ENCODE measurements at regions not wholly inside any gene's neighbourhood (a gene's known extent, or its start where the extent isn't known, plus 50 kb on each side); places are given as distances from the start of the nearest gene placed in this dataset.
"Not testable (repeated sequence)": the region's sequence is repeated elsewhere in the genome, so short reads cannot be mapped to it uniquely, and the experiment has no call there.

DNA sequence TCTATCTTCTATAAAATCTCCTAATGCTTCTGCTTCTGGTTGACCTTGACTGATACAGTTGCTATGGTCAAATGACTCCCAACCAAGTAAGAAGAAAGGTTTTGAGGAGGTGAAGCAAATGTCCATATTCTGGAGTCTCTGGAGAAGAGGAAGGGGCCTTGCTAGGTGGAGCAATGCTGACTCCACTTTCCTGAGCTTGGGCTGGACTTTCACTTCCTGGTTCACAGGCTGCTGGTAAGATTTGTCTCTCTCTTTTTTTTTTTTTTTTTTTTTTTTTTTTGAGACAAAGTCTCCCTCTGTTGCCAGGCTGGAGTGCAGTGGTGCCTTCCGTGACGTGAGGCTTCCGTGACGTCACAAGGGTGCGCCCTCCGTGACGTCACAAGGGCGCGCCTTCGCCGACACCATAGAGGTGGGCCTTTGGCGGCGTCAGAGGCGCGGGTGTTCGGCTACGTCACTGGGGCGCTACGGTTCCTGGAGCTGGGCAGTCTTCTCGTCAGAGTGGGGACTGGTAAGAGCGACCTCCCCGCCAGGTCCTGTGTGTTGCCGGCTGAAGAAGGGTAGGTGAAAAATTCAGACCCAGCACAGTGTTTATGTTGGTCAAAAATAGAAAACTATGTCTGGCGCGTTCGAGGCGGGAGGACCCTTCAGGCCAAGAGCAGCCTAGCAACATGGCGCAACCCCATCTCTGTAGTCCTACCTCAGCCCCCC is 93.7 kb upstream of the METTL14 start:
- DNase-seq: peak; percentile 98

DNA sequence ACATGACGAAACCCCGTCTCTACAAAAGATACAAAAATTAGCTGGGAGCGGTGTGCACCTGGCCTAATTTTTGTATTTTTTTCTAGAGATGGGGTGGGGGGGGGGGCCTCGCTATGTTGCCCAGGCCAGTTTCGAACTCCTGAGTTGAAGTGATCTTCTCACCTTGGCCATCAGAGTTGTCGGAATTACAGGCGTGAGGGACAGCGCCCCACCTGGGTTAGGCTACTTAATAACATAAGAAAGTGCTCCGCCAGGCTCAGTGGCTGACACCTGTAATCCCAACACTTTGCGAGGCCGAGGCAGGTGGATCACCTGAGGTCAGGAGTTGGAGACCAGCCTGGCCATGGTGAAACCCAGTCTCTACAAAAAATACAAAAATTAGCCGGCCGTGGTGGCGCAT is 92.9 kb upstream of the METTL14 start:
- not testable (repeated sequence) for DNase-seq

DNA sequence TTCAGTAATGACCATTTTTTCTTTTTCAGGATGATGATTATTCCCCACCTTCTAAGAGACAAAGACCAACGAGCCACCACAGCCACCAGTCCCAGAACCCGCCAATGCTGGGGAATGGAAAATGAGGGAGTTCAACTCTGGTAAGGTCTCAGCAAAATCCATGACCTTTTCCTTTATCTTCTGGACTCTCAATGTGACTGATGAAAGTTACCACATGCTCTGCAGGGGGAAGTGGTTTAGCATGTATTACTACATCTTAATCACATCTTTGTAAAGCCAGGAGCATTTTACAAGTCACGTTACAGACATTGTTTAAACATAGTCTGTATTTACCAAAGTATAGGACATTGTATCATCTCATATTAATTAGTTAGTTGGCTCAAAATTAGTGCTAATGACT is 89.3 kb upstream of the METTL14 start:
- not testable (repeated sequence) for DNase-seq

DNA sequence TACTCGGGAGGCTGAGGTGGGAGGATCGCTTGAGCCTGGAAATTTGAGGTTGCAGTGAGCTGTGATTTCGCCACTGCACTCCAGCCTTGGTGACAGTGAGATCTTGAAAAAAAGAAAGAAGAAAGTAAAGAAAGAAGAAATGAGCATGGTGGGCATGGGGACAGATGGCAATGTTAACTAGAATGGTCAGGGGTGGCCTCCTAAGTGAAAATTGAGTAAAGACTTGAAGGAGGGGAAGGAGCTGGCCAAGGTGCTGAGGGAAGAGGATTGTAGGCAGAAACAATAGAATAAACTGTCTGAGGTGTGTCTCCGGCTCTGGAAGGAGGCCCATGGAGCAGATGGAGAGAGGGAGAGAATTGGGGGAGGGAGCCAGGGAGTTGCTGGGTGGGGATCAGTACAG is 60.1 kb upstream of the METTL14 start:
- DNase-seq: not testable (repeated sequence)

DNA sequence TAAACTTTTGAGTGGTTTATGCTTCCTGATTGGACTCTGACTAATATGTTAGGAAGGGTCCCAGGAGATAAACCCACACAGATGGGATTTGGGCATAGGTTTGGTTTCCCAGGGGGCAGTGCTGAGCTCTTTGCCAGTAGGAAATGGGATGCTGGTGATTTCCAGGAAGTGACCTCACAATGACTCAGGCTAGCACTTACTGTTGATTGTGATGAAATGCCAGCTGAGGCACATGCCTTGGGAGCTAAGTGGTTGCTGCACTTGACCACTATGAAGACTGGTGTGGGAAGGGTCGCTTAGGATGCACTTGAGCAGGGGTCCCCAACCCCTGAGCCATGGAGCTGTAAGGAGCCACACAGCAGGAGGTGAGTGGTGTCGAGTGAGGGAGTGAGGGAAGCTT is 55.5 kb upstream of the METTL14 start:
- peak; percentile 33 for DNase-seq

DNA sequence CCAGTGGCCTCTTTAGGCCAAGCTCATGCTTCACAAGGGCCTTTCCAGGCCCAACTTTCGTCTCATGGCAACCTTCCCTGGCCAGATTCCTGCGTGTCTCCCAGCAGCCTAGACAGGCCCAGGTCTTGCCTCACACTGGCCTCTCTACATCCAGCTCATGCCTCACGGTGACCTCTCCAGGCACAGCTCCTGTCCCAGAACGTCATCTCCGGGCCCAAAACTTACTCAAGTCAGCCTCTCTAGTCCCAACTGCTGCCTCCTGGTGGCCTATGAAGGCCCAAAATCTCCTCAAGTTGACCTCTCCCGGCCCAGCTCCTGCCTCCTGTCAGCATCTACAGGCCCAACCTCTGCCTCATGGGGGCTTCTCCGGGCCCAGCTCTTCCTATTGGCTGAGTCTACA is 54.3 kb upstream of the METTL14 start:
- not testable (repeated sequence) for DNase-seq

DNA sequence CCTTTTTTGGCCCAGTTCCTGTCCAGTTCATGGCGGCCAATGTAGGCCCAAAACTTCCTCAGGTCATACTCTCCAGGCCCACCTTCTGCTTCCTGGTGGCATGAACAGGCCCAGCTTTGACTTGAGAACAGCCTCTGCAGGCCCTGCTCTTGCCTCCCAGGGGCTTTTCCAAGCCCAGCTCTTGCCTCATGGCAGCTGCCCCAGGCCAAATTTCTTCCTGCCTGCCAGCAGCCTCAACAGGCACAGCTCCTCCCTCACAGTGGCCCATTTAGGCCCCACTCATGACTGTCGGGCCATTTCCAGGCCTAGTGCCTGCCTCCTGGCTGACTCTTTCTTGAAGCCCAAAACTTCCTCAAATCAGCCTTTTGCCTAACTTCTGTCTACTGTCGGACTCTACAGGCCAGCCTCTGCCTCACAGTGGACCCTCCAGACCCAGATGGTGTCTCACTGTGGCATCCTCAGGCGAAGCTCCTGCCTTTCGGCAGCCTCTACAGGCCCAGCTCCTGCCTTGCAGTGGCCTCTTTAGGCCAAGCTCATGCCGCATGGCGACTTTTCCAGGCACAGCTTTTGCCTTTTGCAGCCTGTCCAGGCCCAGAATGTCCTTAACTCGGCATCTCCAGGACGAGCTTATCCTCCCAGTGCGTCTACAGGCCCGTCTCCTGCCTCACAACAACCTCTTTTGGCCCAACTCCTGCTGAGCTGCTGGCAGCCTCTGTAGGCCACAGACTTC is 53.7 kb upstream of the METTL14 start:
- DNase-seq: peak; percentile 35

DNA sequence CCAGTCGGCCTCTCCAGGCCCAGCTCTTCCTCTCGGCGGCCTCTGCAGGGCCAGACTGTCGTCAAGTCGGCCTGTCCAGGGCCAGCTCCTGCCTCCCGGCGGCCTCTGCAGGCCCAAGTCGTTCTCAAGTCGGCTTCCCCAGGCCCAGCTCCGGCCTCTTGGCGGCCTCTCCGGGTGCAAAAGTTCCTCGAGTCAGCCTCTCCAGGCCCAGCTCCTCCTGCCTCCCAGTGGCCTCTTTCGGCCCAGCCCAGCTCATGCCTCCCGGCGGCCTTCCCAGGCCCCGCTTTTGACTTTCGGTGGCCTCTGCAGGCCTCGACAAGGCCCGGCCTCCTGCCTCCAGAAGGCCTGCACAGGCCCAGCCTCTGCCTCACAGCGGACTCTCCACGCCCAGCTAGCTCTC is 51.7 kb upstream of the METTL14 start:
- not testable (repeated sequence) for DNase-seq

DNA sequence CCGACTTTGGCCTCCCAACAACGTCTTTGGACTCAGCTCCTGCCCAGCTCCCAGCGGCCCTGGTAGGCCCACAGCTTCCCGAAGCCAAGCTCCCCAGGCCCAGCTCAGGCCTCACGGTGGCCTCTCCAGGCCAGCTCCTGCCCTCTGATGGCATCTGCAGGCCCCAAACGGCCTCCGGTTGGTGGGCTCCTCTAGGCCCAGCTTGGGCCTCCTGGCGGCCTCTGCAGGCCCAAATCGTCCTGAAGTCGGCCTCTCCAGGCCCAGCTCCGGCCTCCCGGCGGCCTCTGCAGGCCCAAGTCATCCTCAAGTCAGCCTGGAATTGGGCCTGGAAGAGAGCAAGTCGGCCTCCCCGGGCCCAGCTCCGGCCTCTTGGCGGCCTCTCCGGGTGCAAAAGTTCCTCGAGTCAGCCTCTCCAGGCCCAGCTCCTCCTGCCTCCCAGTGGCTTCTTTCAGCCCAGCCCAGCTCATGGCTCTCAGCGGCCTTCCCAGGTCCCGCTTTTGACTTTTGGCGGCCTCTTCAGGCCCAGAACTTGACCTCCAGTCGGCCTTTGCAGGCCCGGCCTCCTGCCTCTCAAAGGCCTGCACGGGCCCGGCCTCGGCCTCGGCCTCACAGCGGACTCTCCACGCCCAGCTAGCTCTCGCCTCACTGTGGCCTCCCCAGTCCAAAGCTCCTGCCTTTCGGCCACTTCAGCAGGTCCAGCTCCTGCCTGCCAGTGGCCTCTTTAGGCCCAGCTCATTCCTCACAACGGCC is 50.9 kb upstream of the METTL14 start:
- DNase-seq: peak; percentile 35

Data from islet precursor cell (in vitro differentiated cells).